Loucy (cell line): ENCODE measurements at regions not wholly inside any gene's neighbourhood (a gene's known extent, or its start where the extent isn't known, plus 50 kb on each side); places are given as distances from the start of the nearest gene placed in this dataset.

ENCODE experiments used
- H2AFZ ChIP-seq: fragments of 200-600 bp; sonication (generic); 2 replicates; pipeline ENCODE4 v1.6.0; 2016; ENCODE audit warnings: antibody characterized with exemption, mild to moderate bottlenecking, low read length, moderate library complexity
- H3F3A ChIP-seq: fragments of 200-600 bp; 2 replicates; pipeline ENCODE4 v1.6.0; 2016; ENCODE audit warnings: antibody characterized with exemption, low read depth, mild to moderate bottlenecking
- H3K27me3 ChIP-seq: fragments of 200-600 bp; sonication (generic); 2 replicates; pipeline ENCODE4 v1.6.1; 2014; ENCODE audit warnings: low read length, mild to moderate bottlenecking; ENCODE audit not compliant: insufficient read depth, poor library complexity, severe bottlenecking
- H3K36me3 ChIP-seq: fragments of 200-600 bp; sonication (generic); 2 replicates; pipeline ENCODE4 v1.6.1; 2016; ENCODE audit warnings: low read length; ENCODE audit not compliant: insufficient read depth
- H3K4me1 ChIP-seq: fragments of 200-600 bp; sonication (generic); 2 replicates; pipeline ENCODE4 v1.5.1; 2014; ENCODE audit warnings: low read length, mild to moderate bottlenecking; ENCODE audit not compliant: insufficient read depth, poor library complexity, severe bottlenecking
- H3K4me2 ChIP-seq: fragments of 200-600 bp; sonication (generic); 2 replicates; pipeline ENCODE4 v1.6.0; 2014; ENCODE audit warnings: antibody characterized with exemption, low read length, low read depth, mild to moderate bottlenecking; ENCODE audit not compliant: poor library complexity, severe bottlenecking
- H3K4me3 ChIP-seq: fragments of 200-600 bp; sonication (generic); 2 replicates; pipeline ENCODE4 v1.5.1; 2014; ENCODE audit warnings: low read length, mild to moderate bottlenecking, mixed read lengths; ENCODE audit not compliant: poor library complexity, severe bottlenecking
- H3K79me2 ChIP-seq: fragments of 200-600 bp; sonication (generic); 2 replicates; pipeline ENCODE4 v1.6.1; 2014; ENCODE audit warnings: low read length; ENCODE audit not compliant: insufficient read depth
- H3K9ac ChIP-seq: fragments of 200-600 bp; sonication (generic); 2 replicates; pipeline ENCODE4 v1.6.0; 2014; ENCODE audit warnings: mild to moderate bottlenecking, low read depth, low read length, moderate library complexity; ENCODE audit not compliant: poor library complexity, severe bottlenecking
- H3K9me2 ChIP-seq: fragments of 200-600 bp; sonication (generic); replicated peaks from 2 replicates; pipeline ENCODE4 v1.6.1; 2016; ENCODE audit warnings: low read depth, low read length, mixed read lengths
- H3K9me3 ChIP-seq: fragments of 200-600 bp; sonication (generic); 2 replicates; pipeline ENCODE4 v1.6.1; 2014; ENCODE audit warnings: mild to moderate bottlenecking, antibody characterized with exemption, low read length, low read depth; ENCODE audit not compliant: insufficient read depth
- H4K20me1 ChIP-seq: fragments of 200-600 bp; sonication (generic); 2 replicates; pipeline ENCODE4 v1.6.0; 2014; ENCODE audit warnings: antibody characterized with exemption, low read length, mild to moderate bottlenecking; ENCODE audit not compliant: insufficient read depth, poor library complexity, severe bottlenecking
- EZH2phosphoT487 ChIP-seq: fragments of 200-600 bp; IDR thresholded peaks from 2 replicates; pipeline ENCODE4 v1.6.1; 2018; ENCODE audit warnings: antibody characterized with exemption, mild to moderate bottlenecking, moderate library complexity, borderline replicate concordance
- TF ChIP-seq, protein P1 (sequence below): fragments of 200-600 bp; sonication (generic); conservative IDR thresholded peaks from 2 replicates; pipeline ENCODE4 v1.5.1; 2014; ENCODE audit warnings: mild to moderate bottlenecking, antibody characterized with exemption, low read length

- Histone ChIP-seq H2AFZ (no peak overlapping the region), H3K36me3 (no peaks in the 10 kb centered on the region), H3K4me2 (no peak overlapping the region), H3K9me2 (no peaks in the 10 kb centered on the region), H3K9me3 (no peaks in the 10 kb centered on the region), H3K9ac (no peak overlapping the region), H3K4me3 (no peak overlapping the region), H3K79me2 (no peaks in the 10 kb centered on the region), H4K20me1 (no peaks in the 10 kb centered on the region), H3K27me3 (no peaks in the 10 kb centered on the region), H3F3A (no peaks in the 10 kb centered on the region), H3K4me1 (no peaks in the 10 kb centered on the region)
- no peak for TF ChIP-seq EZH2phosphoT487
- TF ChIP-seq, protein P1, sequence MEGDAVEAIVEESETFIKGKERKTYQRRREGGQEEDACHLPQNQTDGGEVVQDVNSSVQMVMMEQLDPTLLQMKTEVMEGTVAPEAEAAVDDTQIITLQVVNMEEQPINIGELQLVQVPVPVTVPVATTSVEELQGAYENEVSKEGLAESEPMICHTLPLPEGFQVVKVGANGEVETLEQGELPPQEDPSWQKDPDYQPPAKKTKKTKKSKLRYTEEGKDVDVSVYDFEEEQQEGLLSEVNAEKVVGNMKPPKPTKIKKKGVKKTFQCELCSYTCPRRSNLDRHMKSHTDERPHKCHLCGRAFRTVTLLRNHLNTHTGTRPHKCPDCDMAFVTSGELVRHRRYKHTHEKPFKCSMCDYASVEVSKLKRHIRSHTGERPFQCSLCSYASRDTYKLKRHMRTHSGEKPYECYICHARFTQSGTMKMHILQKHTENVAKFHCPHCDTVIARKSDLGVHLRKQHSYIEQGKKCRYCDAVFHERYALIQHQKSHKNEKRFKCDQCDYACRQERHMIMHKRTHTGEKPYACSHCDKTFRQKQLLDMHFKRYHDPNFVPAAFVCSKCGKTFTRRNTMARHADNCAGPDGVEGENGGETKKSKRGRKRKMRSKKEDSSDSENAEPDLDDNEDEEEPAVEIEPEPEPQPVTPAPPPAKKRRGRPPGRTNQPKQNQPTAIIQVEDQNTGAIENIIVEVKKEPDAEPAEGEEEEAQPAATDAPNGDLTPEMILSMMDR: no peak
Measured at GRCh38 chr10:89887406-89887805, 186.0 kb downstream of the KIF20B start.

- no peak overlapping the region for H3K9ac ChIP-seq
- H3K4me2 ChIP-seq: no peak overlapping the region
- no peaks in the 10 kb centered on the region for H3K27me3 ChIP-seq
- H2AFZ ChIP-seq: no peak overlapping the region
- H3K9me3 ChIP-seq: no peaks in the 10 kb centered on the region
- no peaks in the 10 kb centered on the region for H3K79me2 ChIP-seq
- no peaks in the 10 kb centered on the region for H3K36me3 ChIP-seq
- H3K4me1 ChIP-seq: no peaks in the 10 kb centered on the region
- TF ChIP-seq, protein P1: no peak
- TF ChIP-seq EZH2phosphoT487: no peak
- H3K9me2 ChIP-seq: no peaks in the 10 kb centered on the region
- no peaks in the 10 kb centered on the region for H4K20me1 ChIP-seq
- H3F3A ChIP-seq: no peaks in the 10 kb centered on the region
- H3K4me3 ChIP-seq: no peak overlapping the region
Measured at GRCh38 chr10:89887830-89888229, 186.4 kb downstream of the KIF20B start.

- H3K79me2 ChIP-seq: no peaks in the 10 kb centered on the region
- H3K4me1 ChIP-seq: no peaks in the 10 kb centered on the region
- H3F3A ChIP-seq: no peaks in the 10 kb centered on the region
- no peak overlapping the region for H3K4me2 ChIP-seq
- H3K9me2 ChIP-seq: no peaks in the 10 kb centered on the region
- no peaks in the 10 kb centered on the region for H4K20me1 ChIP-seq
- H3K4me3 ChIP-seq: no peak overlapping the region
- H3K9me3 ChIP-seq: no peaks in the 10 kb centered on the region
- H3K9ac ChIP-seq: no peak overlapping the region
- TF ChIP-seq, protein P1: no peak
- TF ChIP-seq EZH2phosphoT487: no peak
- H3K36me3 ChIP-seq: no peaks in the 10 kb centered on the region
- H2AFZ ChIP-seq: no peak overlapping the region
- H3K27me3 ChIP-seq: no peaks in the 10 kb centered on the region
Measured at GRCh38 chr10:89888321-89889070, 187.1 kb downstream of the KIF20B start.
